ENCODE measurements at regions not wholly inside any gene's neighbourhood (a gene's known extent, or its start where the extent isn't known, plus 50 kb on each side); places are given as distances from the start of the nearest gene placed in this dataset.

- TF ChIP-seq USF2 (IDR thresholded peaks at IDR 0.05; ENCODE audit: borderline replicate concordance, low read depth, low read length), result no peak
- TF ChIP-seq CTCF (IDR thresholded peaks at IDR 0.05), result no peak
- no peak for TF ChIP-seq ELF1 (IDR thresholded peaks at IDR 0.05)
Measured at GRCh38 chr4:123922847-123923246, 526.3 kb downstream of the SPRY1 start.

All from SK-N-SH (cell line).